DMS53 (cell line): ENCODE measurements at regions not wholly inside any gene's neighbourhood (a gene's known extent, or its start where the extent isn't known, plus 50 kb on each side); places are given as distances from the start of the nearest gene placed in this dataset.

Experiments used
- DNase-seq: peaks from one replicate; lab custom pipeline; 2025; lab: John Stamatoyannopoulos, UW

- no peak for DNase-seq
Observed at GRCh38 chr2:217478831-217479455, 523.9 kb downstream of the TNS1 start.

- no peak for DNase-seq
Observed at GRCh38 chr2:217477583-217477982, 525.2 kb downstream of the TNS1 start.

- no peak for DNase-seq
Observed at GRCh38 chr2:217475791-217476190, 527.0 kb downstream of the TNS1 start.

- no peak for DNase-seq
Observed at GRCh38 chr2:217475101-217475500, 527.7 kb downstream of the TNS1 start.

GRCh38 chr2:217471319-217471718, 531.5 kb downstream of the TNS1 start:
- DNase-seq: no peak

GRCh38 chr2:217469203-217469810, 533.5 kb downstream of the TNS1 start:
- DNase-seq: no peak

- no peak for DNase-seq
Observed at GRCh38 chr2:217468042-217468830, 534.6 kb downstream of the TNS1 start.

- no peak for DNase-seq
Observed at GRCh38 chr2:217467331-217467730, 535.5 kb downstream of the TNS1 start.

- DNase-seq: no peak
Observed at GRCh38 chr2:217466805-217467204, 536.0 kb downstream of the TNS1 start.

- no peak for DNase-seq
Observed at GRCh38 chr2:217466104-217466503, 536.7 kb downstream of the TNS1 start.

GRCh38 chr2:217465100-217465499, 537.7 kb downstream of the TNS1 start:
- DNase-seq: no peak

GRCh38 chr2:217463402-217464075, 539.3 kb downstream of the TNS1 start:
- DNase-seq: no peak

- no peak for DNase-seq
Observed at GRCh38 chr2:217462121-217462520, 540.7 kb downstream of the TNS1 start.

GRCh38 chr2:217461674-217462073, 541.1 kb downstream of the TNS1 start:
- DNase-seq: no peak

GRCh38 chr2:217459680-217460405, 543.0 kb downstream of the TNS1 start:
- no peak for DNase-seq

- no peak for DNase-seq
Observed at GRCh38 chr2:217459016-217459415, 543.8 kb downstream of the TNS1 start.

GRCh38 chr2:217456016-217456415, 546.8 kb downstream of the TNS1 start:
- no peak for DNase-seq

GRCh38 chr2:217452928-217453327, 549.9 kb downstream of the TNS1 start:
- DNase-seq: no peak

GRCh38 chr2:217451666-217452065, 551.1 kb downstream of the TNS1 start:
- peak; percentile 14 for DNase-seq

GRCh38 chr2:217449444-217449843, 553.4 kb downstream of the TNS1 start:
- no peak for DNase-seq

- no peak for DNase-seq
Observed at GRCh38 chr2:217448860-217449259, 553.9 kb downstream of the TNS1 start.

GRCh38 chr2:217445723-217446122, 557.1 kb downstream of the TNS1 start:
- DNase-seq: no peak
